OCI-LY3 (cell line): ENCODE measurements at regions not wholly inside any gene's neighbourhood (a gene's known extent, or its start where the extent isn't known, plus 50 kb on each side); places are given as distances from the start of the nearest gene placed in this dataset.
A peak's percentile ranks its signal among the peaks of the same experiment; 100 is the strongest.
"Not testable (repeated sequence)": the region's sequence is repeated elsewhere in the genome, so short reads cannot be mapped to it uniquely, and the experiment has no call there.

Experiments
- H2AFZ ChIP-seq: fragments of 200-600, 300-600 bp; shearing (Covaris generic); 2 replicates; pipeline ENCODE4 v1.6.0; 2014; ENCODE audit warnings: antibody characterized with exemption, low read depth, low read length
- H3K27ac ChIP-seq: fragments of 200-600, 300-600 bp; sonication (generic); 2 replicates; pipeline ENCODE4 v1.5.1; 2014; ENCODE audit warnings: mild to moderate bottlenecking, low read length, moderate library complexity, mixed read lengths
- H3K27me3 ChIP-seq: fragments of 200-600, 300-600 bp; sonication (generic); 2 replicates; pipeline ENCODE4 v1.6.1; 2014; ENCODE audit warnings: low read depth, low read length, mixed read lengths
- H3K36me3 ChIP-seq: fragments of 200-600, 300-600 bp; sonication (generic); replicated peaks from 2 replicates; pipeline ENCODE3; 2014; ENCODE audit warnings: low read depth, low read length, mixed read lengths
- H3K4me1 ChIP-seq: fragments of 300-600, 200-600 bp; sonication (generic); 2 replicates; pipeline ENCODE4 v1.6.1; 2014; ENCODE audit warnings: low read length, mixed read lengths
- H3K4me2 ChIP-seq: fragments of 200-600, 300-600 bp; sonication (generic); 2 replicates; pipeline ENCODE4 v1.6.1; 2014; ENCODE audit warnings: low read length, mixed read lengths
- H3K4me3 ChIP-seq: fragments of 300-600, 200-600 bp; sonication (generic); 2 replicates; pipeline ENCODE4 v1.5.1; 2014; ENCODE audit warnings: antibody characterized with exemption, mild to moderate bottlenecking, low read length, moderate library complexity
- H3K79me2 ChIP-seq: fragments of 300-600, 200-600 bp; shearing (Covaris generic); 2 replicates; pipeline ENCODE4 v1.6.1; 2014; ENCODE audit warnings: mild to moderate bottlenecking, low read length, mixed read lengths
- H3K9ac ChIP-seq: fragments of 300-600, 200-600 bp; shearing (Covaris generic); 2 replicates; pipeline ENCODE4 v1.6.0; 2014; ENCODE audit warnings: mild to moderate bottlenecking, low read length, moderate library complexity
- H3K9me3 ChIP-seq: fragments of 200-600, 300-600 bp; shearing (Covaris generic); 2 replicates; pipeline ENCODE4 v1.6.1; 2014; ENCODE audit warnings: low read length, mixed read lengths; ENCODE audit not compliant: insufficient read depth
- H4K20me1 ChIP-seq: fragments of 200-600, 300-600 bp; sonication (generic); 2 replicates; pipeline ENCODE4 v1.6.1; 2016; ENCODE audit warnings: low read length, mixed read lengths; ENCODE audit not compliant: insufficient read depth
- EZH2phosphoT487 ChIP-seq: fragments of 200-600 bp; shearing (Covaris generic); IDR thresholded peaks from 2 replicates; pipeline ENCODE4 v1.6.1; 2018; ENCODE audit warnings: antibody characterized with exemption, mixed run types, low read depth
- TF ChIP-seq, protein P1 (sequence below): fragments of 200-600, 300-600 bp; sonication (generic); IDR thresholded peaks from 2 replicates; pipeline ENCODE4 v1.5.1; 2014; ENCODE audit warnings: antibody characterized with exemption, low read length, low read depth

DNA sequence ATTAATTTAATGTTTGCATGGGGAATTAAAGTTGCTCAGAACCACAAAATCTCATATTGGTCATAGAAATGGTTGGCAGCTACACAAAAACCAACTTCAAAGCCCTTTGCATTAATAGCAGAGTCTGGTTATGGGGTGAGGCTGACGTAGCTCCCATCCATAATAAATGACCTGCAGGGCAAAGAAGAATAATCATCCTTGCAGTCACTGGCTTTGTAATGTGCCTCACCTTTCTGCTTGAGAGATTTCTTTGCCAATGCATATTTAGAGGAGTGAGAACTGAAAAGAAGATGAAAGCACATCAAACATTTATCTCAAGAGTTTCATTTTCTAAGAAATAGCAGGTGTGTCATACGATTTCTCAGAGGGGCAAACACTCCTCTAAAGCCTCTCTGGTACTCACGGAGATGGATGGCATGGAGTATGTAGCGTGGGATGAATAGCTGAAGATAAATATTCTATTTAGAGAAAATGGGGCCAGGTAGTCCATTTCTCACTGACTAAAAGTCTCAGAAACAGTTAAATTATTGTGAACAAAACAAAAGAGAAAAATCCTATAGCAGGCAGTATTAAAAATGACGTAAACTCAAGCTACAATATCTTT is 1491.9 kb downstream of the FAM181B start:
- Histone ChIP-seq H3K79me2 (no peaks in the 10 kb centered on the region), H3K4me1 (peaks cover 71% of the 10 kb centered on the region), H4K20me1 (no peaks in the 10 kb centered on the region), H3K27me3 (no peaks in the 10 kb centered on the region), H3K9ac (peak overlapping the region; percentile 40), H3K27ac (peak overlapping the region; percentile 67), H3K4me2 (peak overlapping the region; percentile 81), H3K4me3 (peak overlapping the region; percentile 62), H3K36me3 (peaks cover 19% of the 10 kb centered on the region), H2AFZ (peak overlapping the region; percentile 46), H3K9me3 (peaks cover 7% of the 10 kb centered on the region; the same call in 1 of the 2 replicates)
- no peak for TF ChIP-seq EZH2phosphoT487
- TF ChIP-seq, protein P1, sequence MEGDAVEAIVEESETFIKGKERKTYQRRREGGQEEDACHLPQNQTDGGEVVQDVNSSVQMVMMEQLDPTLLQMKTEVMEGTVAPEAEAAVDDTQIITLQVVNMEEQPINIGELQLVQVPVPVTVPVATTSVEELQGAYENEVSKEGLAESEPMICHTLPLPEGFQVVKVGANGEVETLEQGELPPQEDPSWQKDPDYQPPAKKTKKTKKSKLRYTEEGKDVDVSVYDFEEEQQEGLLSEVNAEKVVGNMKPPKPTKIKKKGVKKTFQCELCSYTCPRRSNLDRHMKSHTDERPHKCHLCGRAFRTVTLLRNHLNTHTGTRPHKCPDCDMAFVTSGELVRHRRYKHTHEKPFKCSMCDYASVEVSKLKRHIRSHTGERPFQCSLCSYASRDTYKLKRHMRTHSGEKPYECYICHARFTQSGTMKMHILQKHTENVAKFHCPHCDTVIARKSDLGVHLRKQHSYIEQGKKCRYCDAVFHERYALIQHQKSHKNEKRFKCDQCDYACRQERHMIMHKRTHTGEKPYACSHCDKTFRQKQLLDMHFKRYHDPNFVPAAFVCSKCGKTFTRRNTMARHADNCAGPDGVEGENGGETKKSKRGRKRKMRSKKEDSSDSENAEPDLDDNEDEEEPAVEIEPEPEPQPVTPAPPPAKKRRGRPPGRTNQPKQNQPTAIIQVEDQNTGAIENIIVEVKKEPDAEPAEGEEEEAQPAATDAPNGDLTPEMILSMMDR = no peak

DNA sequence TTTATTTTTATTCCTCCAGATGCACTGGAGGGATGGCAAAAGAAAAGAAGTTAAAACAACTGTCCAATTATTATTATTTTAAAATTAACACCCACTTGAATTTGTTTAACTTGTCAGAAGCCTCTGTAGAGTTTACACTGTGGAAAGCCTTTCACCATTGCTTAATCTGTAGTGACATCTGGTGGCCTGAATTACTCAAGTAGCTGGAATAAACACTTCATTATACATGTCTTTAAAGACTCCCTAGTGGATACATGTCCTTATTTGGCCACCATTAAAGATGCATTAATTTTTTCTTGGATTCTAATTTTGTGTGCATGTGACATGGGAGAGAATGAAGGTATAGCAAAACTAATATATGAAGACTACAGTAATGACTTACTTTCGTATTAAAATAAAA is 1496.5 kb downstream of the FAM181B start:
- Histone ChIP-seq H3K4me2 (no peak overlapping the region), H4K20me1 (no peaks in the 10 kb centered on the region), H3K79me2 (no peaks in the 10 kb centered on the region), H3K9ac (no peak overlapping the region), H3K9me3 (no peaks in the 10 kb centered on the region), H3K27me3 (no peaks in the 10 kb centered on the region), H2AFZ (no peak overlapping the region), H3K27ac (no peak overlapping the region), H3K4me1 (peaks cover 36% of the 10 kb centered on the region), H3K4me3 (no peak overlapping the region), H3K36me3 (no peaks in the 10 kb centered on the region)
- no peak for TF ChIP-seq EZH2phosphoT487
- TF ChIP-seq, protein P1 = peak; percentile 91

DNA sequence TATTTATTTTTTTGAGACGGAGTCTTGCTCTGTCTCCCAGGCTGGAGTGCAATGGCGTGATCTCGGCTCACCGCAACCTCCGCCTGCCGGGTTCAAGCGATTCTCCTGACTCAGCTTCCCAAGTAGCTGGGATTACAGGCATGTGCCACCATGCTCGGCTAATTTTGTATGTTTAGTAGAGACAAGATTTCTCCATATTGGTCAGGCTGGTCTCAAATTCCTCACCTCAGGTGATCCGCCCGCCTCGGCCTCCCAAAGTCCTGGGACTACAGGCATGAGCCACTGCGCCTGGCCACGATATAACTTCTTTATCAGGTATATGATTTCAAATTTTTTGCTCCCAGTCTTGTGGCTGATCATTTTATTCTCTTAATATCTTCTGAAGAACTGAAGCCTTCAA is 1506.3 kb downstream of the FAM181B start:
- not testable (repeated sequence) for H3K27me3 ChIP-seq, H3K36me3 ChIP-seq, H3K79me2 ChIP-seq, H2AFZ ChIP-seq, H3K9me3 ChIP-seq, H3K4me2 ChIP-seq, H3K4me3 ChIP-seq, H4K20me1 ChIP-seq, H3K9ac ChIP-seq, H3K27ac ChIP-seq
- H3K4me1 ChIP-seq = peaks cover 11% of the 10 kb centered on the region

DNA sequence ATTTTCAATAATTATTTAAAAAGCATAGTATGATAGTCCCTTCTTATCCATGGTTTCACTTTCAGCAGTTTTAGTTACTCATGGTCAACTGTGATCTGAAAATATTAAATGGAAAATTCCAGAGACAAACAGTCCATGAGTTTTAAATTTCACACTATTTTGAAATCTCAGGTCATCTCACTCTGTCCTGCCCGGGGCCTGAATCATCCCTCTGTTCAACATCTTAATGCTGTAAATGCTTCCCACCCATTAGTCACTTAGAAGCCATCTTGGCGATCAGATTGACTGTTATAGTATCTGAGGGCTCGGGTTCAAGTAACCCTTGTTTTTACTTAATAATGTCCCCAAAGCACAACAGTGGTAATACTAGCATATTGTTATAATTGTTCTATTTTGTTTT is 1509.3 kb downstream of the FAM181B start:
- no peaks in the 10 kb centered on the region for H3K27me3 ChIP-seq
- H3K9me3 ChIP-seq = no peaks in the 10 kb centered on the region
- no peak overlapping the region for H3K4me3 ChIP-seq
- TF ChIP-seq, protein P1 = no peak
- no peak for TF ChIP-seq EZH2phosphoT487
- no peak overlapping the region for H2AFZ ChIP-seq
- H3K9ac ChIP-seq = no peak overlapping the region
- no peak overlapping the region for H3K4me2 ChIP-seq
- no peaks in the 10 kb centered on the region for H4K20me1 ChIP-seq
- no peaks in the 10 kb centered on the region for H3K36me3 ChIP-seq
- no peaks in the 10 kb centered on the region for H3K79me2 ChIP-seq
- no peaks in the 10 kb centered on the region for H3K4me1 ChIP-seq
- no peak overlapping the region for H3K27ac ChIP-seq
